ENCODE measurements at regions not wholly inside any gene's neighbourhood (a gene's known extent, or its start where the extent isn't known, plus 50 kb on each side); places are given as distances from the start of the nearest gene placed in this dataset.
"Not testable (repeated sequence)": the region's sequence is repeated elsewhere in the genome, so short reads cannot be mapped to it uniquely, and the experiment has no call there.

- no peak for TF ChIP-seq CTCF (IDR thresholded peaks at IDR 0.05; ENCODE audit: unreplicated experiment in 3 of 3)
- H3K27me3 Mint-ChIP-seq (ENCODE audit: low read depth): no peaks in the 10 kb centered on the region
- H3K36me3 Mint-ChIP-seq (ENCODE audit: low read depth): no peaks in the 10 kb centered on the region
- no peaks in the 10 kb centered on the region for H3K9me3 Mint-ChIP-seq
- H3K4me3 Mint-ChIP-seq: no peak overlapping the region
- H3K27ac Mint-ChIP-seq: no peak overlapping the region
- H3K4me1 Mint-ChIP-seq: peaks cover 27% of the 10 kb centered on the region
Measured at GRCh38 chr10:3567291-3567963, 217.6 kb downstream of the KLF6 start.

DNA sequence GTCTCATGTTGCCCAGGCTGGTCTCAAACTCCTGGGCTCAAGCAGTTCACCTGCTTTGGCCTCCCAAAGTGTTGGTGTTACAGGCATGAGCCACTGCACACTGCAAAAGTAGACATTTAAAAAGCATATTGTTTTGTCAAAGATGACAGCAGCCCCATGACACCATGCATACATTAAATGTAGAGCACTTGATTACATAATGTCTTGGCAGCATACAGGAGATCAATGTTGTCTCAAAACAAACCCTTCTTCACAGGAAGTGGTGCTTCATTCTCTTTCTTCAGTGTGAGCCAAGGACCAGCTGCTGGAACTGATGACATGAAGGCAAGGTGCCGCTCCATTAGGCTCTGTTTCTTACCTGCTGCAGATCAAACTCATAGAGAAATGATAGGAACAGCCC, 218.4 kb downstream of the KLF6 start:
- no peak overlapping the region for H3K4me3 Mint-ChIP-seq
- no peaks in the 10 kb centered on the region for H3K36me3 Mint-ChIP-seq (ENCODE audit: low read depth)
- no peaks in the 10 kb centered on the region for H3K27me3 Mint-ChIP-seq (ENCODE audit: low read depth)
- no peak overlapping the region for H3K27ac Mint-ChIP-seq
- peaks cover 19% of the 10 kb centered on the region for H3K4me1 Mint-ChIP-seq
- no peaks in the 10 kb centered on the region for H3K9me3 Mint-ChIP-seq
- TF ChIP-seq CTCF (IDR thresholded peaks at IDR 0.05; ENCODE audit: unreplicated experiment in 3 of 3): no peak

DNA sequence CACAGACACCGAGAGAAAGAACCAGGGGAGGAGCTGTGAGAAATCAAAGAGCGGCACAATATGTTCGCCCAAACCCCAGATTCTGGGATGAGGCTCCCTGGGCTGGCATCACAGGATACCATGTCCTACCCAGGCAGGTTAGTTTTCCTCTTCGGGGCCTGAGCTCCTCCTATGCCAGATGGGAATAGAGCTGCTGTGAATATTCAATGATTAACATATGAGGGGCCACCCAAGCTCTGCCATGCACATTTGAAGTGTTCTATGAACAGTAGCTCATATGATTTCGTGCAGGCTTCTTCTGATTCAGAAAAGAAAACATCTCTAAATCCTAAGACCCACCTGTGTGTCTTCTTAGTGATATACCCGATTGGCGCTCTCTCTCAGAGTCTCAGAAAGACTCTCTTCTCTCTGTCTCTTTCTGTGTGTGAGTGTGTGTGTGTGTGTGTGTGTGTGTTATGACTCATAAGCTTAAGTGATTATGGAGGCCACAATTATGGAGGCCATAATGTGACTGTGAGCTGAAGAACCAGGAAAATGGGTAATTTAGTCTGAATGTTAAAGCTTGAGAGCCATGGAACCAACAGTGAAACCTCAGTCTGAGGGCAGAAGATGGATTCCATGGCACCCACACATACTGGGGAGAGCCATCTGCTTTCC, 220.5 kb downstream of the KLF6 start:
- H3K27ac Mint-ChIP-seq: no peak overlapping the region
- no peaks in the 10 kb centered on the region for H3K36me3 Mint-ChIP-seq (ENCODE audit: low read depth)

GRCh38 chr10:3563298-3563697, 221.7 kb downstream of the KLF6 start:
- Mint-ChIP-seq H3K36me3 (ENCODE audit: low read depth) (no peaks in the 10 kb centered on the region), H3K27ac (no peak overlapping the region), H3K4me3 (no peak overlapping the region), H3K9me3 (peaks cover 2% of the 10 kb centered on the region), H3K4me1 (peaks cover 5% of the 10 kb centered on the region), H3K27me3 (ENCODE audit: low read depth) (no peaks in the 10 kb centered on the region)
- no peak for TF ChIP-seq CTCF (IDR thresholded peaks at IDR 0.05; ENCODE audit: unreplicated experiment in 3 of 3)

More for the DNA sequence above, 220.5 kb downstream of the KLF6 start:
- Mint-ChIP-seq H3K4me3 (no peak overlapping the region), H3K9me3 (peaks cover 2% of the 10 kb centered on the region), H3K27me3 (ENCODE audit: low read depth) (no peaks in the 10 kb centered on the region), H3K4me1 (peaks cover under 1% of the 10 kb centered on the region)
- no peak for TF ChIP-seq CTCF (IDR thresholded peaks at IDR 0.05; ENCODE audit: unreplicated experiment in 3 of 3)

DNA sequence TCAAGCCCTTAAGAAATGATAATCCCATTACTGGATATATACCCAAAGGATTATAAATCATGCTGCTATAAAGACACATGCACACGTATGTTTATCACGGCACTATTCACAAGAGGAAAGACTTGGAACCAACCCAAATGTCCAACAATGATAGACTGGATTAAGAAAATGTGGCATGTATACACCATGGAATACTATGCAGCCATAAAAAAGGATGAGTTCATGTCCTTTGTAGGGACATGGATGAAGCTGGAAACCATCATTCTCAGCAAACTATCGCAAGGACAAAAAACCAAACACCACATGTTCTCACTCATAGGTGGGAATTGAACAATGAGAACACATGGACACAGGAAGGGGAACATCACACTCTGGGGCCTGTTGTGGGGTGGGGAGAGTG, 224.4 kb downstream of the KLF6 start:
- H3K9me3 Mint-ChIP-seq; H3K36me3 Mint-ChIP-seq (ENCODE audit: low read depth); H3K4me1 Mint-ChIP-seq; H3K27ac Mint-ChIP-seq; H3K4me3 Mint-ChIP-seq; H3K27me3 Mint-ChIP-seq (ENCODE audit: low read depth): not testable (repeated sequence)

- H3K36me3 Mint-ChIP-seq (ENCODE audit: low read depth): no peaks in the 10 kb centered on the region
- no peak for TF ChIP-seq CTCF (IDR thresholded peaks at IDR 0.05; ENCODE audit: unreplicated experiment in 3 of 3)
- H3K27ac Mint-ChIP-seq: no peak overlapping the region
- H3K4me3 Mint-ChIP-seq: no peak overlapping the region
- no peaks in the 10 kb centered on the region for H3K27me3 Mint-ChIP-seq (ENCODE audit: low read depth)
- H3K9me3 Mint-ChIP-seq: peaks cover 2% of the 10 kb centered on the region
- H3K4me1 Mint-ChIP-seq: peaks cover 6% of the 10 kb centered on the region
Measured at GRCh38 chr10:3559527-3559926, 225.5 kb downstream of the KLF6 start.
